HepG2 (cell line): ENCODE measurements at regions not wholly inside any gene's neighbourhood (a gene's known extent, or its start where the extent isn't known, plus 50 kb on each side); places are given as distances from the start of the nearest gene placed in this dataset.

Experiments
- ATAC-seq: fragments of 200-7000 bp; cut with Tn5 transposase; 3 replicates; pipeline ENCODE4 v1.9.1; 2020; ENCODE audit warnings: mild to moderate bottlenecking, moderate library complexity
- BruUV-seq: library from RNA; stranded (reverse); fragments of 400-500 nt; replicated peaks from 2 replicates; lab custom pipeline; 2021; lab: Mats Ljungman, UMichigan
- CTCF ChIA-PET: fragments of 300-600 bp; formaldehyde crosslinking; extraction: SDS; loops from one replicate; lab custom pipeline; 2021; ENCODE audit warnings: low total read pairs, inconsistent platforms, low intra/inter-chr PET ratio; lab: Yijun Ruan, JAX
- POLR2A ChIA-PET: fragments of 350-600 bp; sonication (Branson Sonifier 250); formaldehyde crosslinking; loops from one replicate; lab custom pipeline; 2020; ENCODE audit warnings: antibody characterized with exemption, inconsistent platforms; lab: Yijun Ruan, JAX
- DNase-seq: peaks from one replicate; pipeline ENCODE4 v3.0.0-alpha.2; 2015; ENCODE audit warnings: low spot score
- FAIRE-seq: peaks from 3 replicates; lab custom pipeline; 2011; peaks lifted over from hg19 to GRCh38; lab: Jason Lieb, UNC
- H2AFZ ChIP-seq: one replicate; pipeline ENCODE4 v1.6.1; 2011; ENCODE audit warnings: low read length, inconsistent platforms
- H3K27ac ChIP-seq: fragments of 300-600 bp; 3 replicates; pipeline ENCODE4 v1.8.0; 2011; ENCODE audit warnings: mixed run types, mild to moderate bottlenecking, mixed read lengths, low read length, inconsistent platforms; ENCODE audit not compliant: insufficient read depth; ENCODE audit errors: extremely low read length
- H3K27me3 ChIP-seq, 2 experiments: fragments of 200-600 bp in 1 of 2; 2 replicates in 1 of 2; 3 replicates in 1 of 2; pipeline versions ENCODE4 v1.6.0 to v1.8.0; 2011; ENCODE audit warnings: low read length in 2 of 2, mild to moderate bottlenecking in 2 of 2, moderate library complexity in 2 of 2, inconsistent platforms in 1 of 2; ENCODE audit not compliant: insufficient read depth in 2 of 2, control insufficient read depth in 1 of 2
- H3K36me3 ChIP-seq, 2 experiments: fragments of 200-600 bp in 1 of 2; replicated peaks in 1 of 2; 2 replicates in 1 of 2; 3 replicates in 1 of 2; pipeline versions ENCODE4 v1.5.1 to v1.8.0; 2011; ENCODE audit warnings: low read length in 2 of 2, inconsistent platforms in 1 of 2; ENCODE audit not compliant: insufficient read depth in 2 of 2, control insufficient read depth in 1 of 2
- H3K4me1 ChIP-seq: 2 replicates; pipeline ENCODE4 v1.5.1; 2012; ENCODE audit warnings: low read length, inconsistent platforms; ENCODE audit not compliant: insufficient read depth
- H3K4me2 ChIP-seq: 2 replicates; pipeline ENCODE4 v1.6.0; 2011; ENCODE audit warnings: low read depth, low read length, inconsistent platforms
- H3K4me3 ChIP-seq, 3 experiments: fragments of 200-600 bp in 1 of 3; sonication (generic), shearing (Covaris generic) in 1 of 3; replicated peaks in 1 of 3; 2 replicates each; pipeline ENCODE4 v1.5.1; 2011 to 2016; ENCODE audit warnings: low read length in 3 of 3, inconsistent platforms in 2 of 3, low read depth in 2 of 3, mild to moderate bottlenecking in 2 of 3, control low read depth in 1 of 3, mixed read lengths in 1 of 3; ENCODE audit not compliant: insufficient read depth in 1 of 3
- H3K79me2 ChIP-seq: one replicate; pipeline ENCODE4 v1.6.1; 2011; ENCODE audit warnings: low read length, inconsistent platforms; ENCODE audit not compliant: insufficient read depth
- H3K9ac ChIP-seq: 2 replicates; pipeline ENCODE4 v1.6.0; 2011; ENCODE audit warnings: mild to moderate bottlenecking, low read depth, low read length, inconsistent platforms; ENCODE audit not compliant: insufficient read depth
- H3K9me3 ChIP-seq: 2 replicates; pipeline ENCODE4 v1.5.1; 2012; ENCODE audit warnings: mild to moderate bottlenecking, low read length
- H4K20me1 ChIP-seq: 2 replicates; pipeline ENCODE4 v1.6.0; 2011; ENCODE audit warnings: inconsistent platforms, mild to moderate bottlenecking, low read length, moderate library complexity; ENCODE audit not compliant: insufficient read depth
- AGO2 ChIP-seq: fragments of 200-400 bp; formaldehyde crosslinking; optimal IDR thresholded peaks from 2 replicates; pipeline ENCODE3; 2017; ENCODE audit warnings: mild to moderate bottlenecking, low read depth, low read length, moderate library complexity
- CCDC6 ChIP-seq: sonication (generic); formaldehyde crosslinking; IDR thresholded peaks from 2 replicates; pipeline ENCODE4 v1.8.1; 2022; ENCODE audit warnings: mild to moderate bottlenecking, missing genetic modification reagents, moderate library complexity
- ELF4 ChIP-seq: sonication (generic); formaldehyde crosslinking; IDR thresholded peaks from 2 replicates; pipeline ENCODE4 v1.5.0; 2020; ENCODE audit warnings: missing genetic modification reagents, mild to moderate bottlenecking, moderate library complexity, borderline replicate concordance
- GABPA ChIP-seq, 2 experiments: IDR thresholded peaks; 2 replicates each; pipeline ENCODE4 v1.6.1; 2011 to 2016; ENCODE audit warnings: low read depth in 2 of 2, low read length in 1 of 2, missing biosample characterization in 1 of 2, missing genetic modification characterization in 1 of 2
- HNRNPUL1 ChIP-seq: fragments of 200-400 bp; formaldehyde crosslinking; IDR thresholded peaks from 2 replicates; pipeline ENCODE4 v1.6.1; 2017; ENCODE audit warnings: low read depth, mild to moderate bottlenecking, low read length, moderate library complexity
- MTF1 ChIP-seq: sonication (generic); formaldehyde crosslinking; IDR thresholded peaks from 2 replicates; pipeline ENCODE4 v1.5.0; 2020; ENCODE audit warnings: missing genetic modification reagents
- NAIF1 ChIP-seq: sonication (generic); formaldehyde crosslinking; IDR thresholded peaks from 2 replicates; pipeline ENCODE4 v1.5.0; 2020; ENCODE audit warnings: mild to moderate bottlenecking, missing genetic modification reagents, borderline replicate concordance
- NCOA1 ChIP-seq: sonication (generic); formaldehyde crosslinking; IDR thresholded peaks from 2 replicates; pipeline ENCODE4 v1.9.0; 2021; ENCODE audit warnings: missing genetic modification reagents
- NKX3-1 ChIP-seq: sonication (generic); formaldehyde crosslinking; IDR thresholded peaks from 2 replicates; pipeline ENCODE4 v1.5.0; 2020; ENCODE audit warnings: missing genetic modification reagents
- NR3C1 ChIP-seq: sonication (generic); formaldehyde crosslinking; IDR thresholded peaks from 2 replicates; pipeline ENCODE4 v1.4.0; 2020; ENCODE audit warnings: missing genetic modification reagents
- PCBP2 ChIP-seq: fragments of 200-400 bp; formaldehyde crosslinking; optimal IDR thresholded peaks from 2 replicates; pipeline ENCODE3; 2018; ENCODE audit warnings: low read length, low read depth; ENCODE audit not compliant: poor library complexity, severe bottlenecking
- PLRG1 ChIP-seq: fragments of 450-650 bp; conservative IDR thresholded peaks from 2 replicates; pipeline ENCODE4 v1.6.1; 2016
- POLR2G ChIP-seq: fragments of 200-400 bp; formaldehyde crosslinking; IDR thresholded peaks from 2 replicates; pipeline ENCODE4 v1.6.1; 2018; ENCODE audit warnings: mild to moderate bottlenecking, low read depth, low read length, moderate library complexity
- ZNF143 ChIP-seq: sonication (generic); formaldehyde crosslinking; IDR thresholded peaks from 2 replicates; pipeline ENCODE4 v1.4.0; 2020; ENCODE audit warnings: missing genetic modification reagents
- ZNF350 ChIP-seq: sonication (generic); formaldehyde crosslinking; IDR thresholded peaks from 2 replicates; pipeline ENCODE4 v1.4.0; 2020; ENCODE audit warnings: mild to moderate bottlenecking, low read depth, missing genetic modification reagents, borderline replicate concordance
- ZNF367 ChIP-seq: sonication (generic); formaldehyde crosslinking; IDR thresholded peaks from 2 replicates; pipeline ENCODE4 v1.4.0; 2020; ENCODE audit warnings: missing genetic modification reagents, borderline replicate concordance
- ZNF543 ChIP-seq: sonication (generic); formaldehyde crosslinking; IDR thresholded peaks from 2 replicates; pipeline ENCODE4 v1.4.0; 2020; ENCODE audit warnings: mild to moderate bottlenecking, missing genetic modification reagents
- ZNF605 ChIP-seq: sonication (generic); formaldehyde crosslinking; IDR thresholded peaks from 2 replicates; pipeline ENCODE4 v1.8.0; 2022; ENCODE audit warnings: mild to moderate bottlenecking, missing genetic modification reagents
- ZNF615 ChIP-seq: sonication (generic); formaldehyde crosslinking; IDR thresholded peaks from 2 replicates; pipeline ENCODE4 v1.5.0; 2020; ENCODE audit warnings: mild to moderate bottlenecking, missing genetic modification reagents, borderline replicate concordance
- ZNF720 ChIP-seq: sonication (generic); formaldehyde crosslinking; IDR thresholded peaks from 2 replicates; pipeline ENCODE4 v1.4.0; 2020; ENCODE audit warnings: missing genetic modification reagents
- in situ Hi-C: cut with HindIII; loops from 2 replicates; pipeline ENCODE4 v1.10.0; 2017; ENCODE audit warnings: low pct_unique_long_range_greater_than_20kb; ENCODE audit not compliant: extremely low pct_ligation_motif_present
- intact Hi-C: fragments of 100-400 bp; cut with micrococcal nuclease; formaldehyde crosslinking; loops from one replicate; pipeline ENCODE4 v1.10.0; 2022; ENCODE audit not compliant: unreplicated experiment
- TF ChIP-seq, protein P1 (sequence below): sonication (generic); formaldehyde crosslinking; IDR thresholded peaks from 2 replicates; pipeline ENCODE4 v1.4.0; 2020; ENCODE audit warnings: mild to moderate bottlenecking, low read depth, missing genetic modification reagents

DNA sequence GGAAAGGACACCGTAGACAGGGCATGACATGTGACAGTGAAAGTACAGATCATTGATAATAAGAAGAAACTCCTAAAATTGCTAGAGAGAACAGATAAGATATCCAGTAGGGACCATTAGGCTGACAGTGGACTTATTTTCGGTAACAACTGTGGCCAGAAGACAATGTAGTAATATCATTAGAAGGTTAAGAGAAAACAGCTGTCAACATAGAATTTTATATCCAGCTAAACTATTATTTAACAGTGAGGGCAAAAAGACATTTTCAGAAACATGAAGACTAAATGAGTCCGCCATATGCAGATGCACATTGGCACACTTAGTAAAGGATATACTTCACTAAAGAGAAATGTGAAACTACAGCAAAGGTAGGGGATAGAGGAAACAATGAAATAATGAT is 95.4 kb upstream of the GUCA2B start (continued):
- TF ChIP-seq NCOA1 (CRISPR knock-in tag) (no peak), PLRG1 (no peak), NAIF1 (CRISPR knock-in tag) (no peak), ELF4 (no peak), NKX3-1 (no peak), ZNF543 (CRISPR knock-in tag) (no peak), MTF1 (CRISPR knock-in tag) (no peak)

DNA sequence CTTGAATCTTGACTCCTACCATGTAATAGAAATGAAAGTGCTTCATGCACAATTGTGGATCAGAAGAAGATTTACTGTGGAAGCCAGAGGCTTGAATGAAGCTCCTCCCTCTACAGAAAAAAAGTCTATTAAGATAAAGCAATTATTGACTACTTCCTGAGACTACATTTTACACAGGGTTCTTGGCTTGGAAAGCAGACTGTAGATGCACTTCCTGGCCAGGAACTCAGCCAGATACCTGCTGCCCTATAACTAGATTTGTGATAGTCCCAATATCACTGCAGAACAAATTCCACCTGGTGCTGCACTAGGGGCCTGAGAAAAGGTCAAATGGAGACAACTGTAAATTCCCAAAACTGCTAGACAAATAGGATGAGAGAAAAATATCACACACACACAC is 96.8 kb upstream of the GUCA2B start:
- Histone ChIP-seq H4K20me1 (no peaks in the 10 kb centered on the region), H3K9ac (no peak overlapping the region), H3K36me3 (no peaks in the 10 kb centered on the region)
- no TSS peak for BruUV-seq
- DNase-seq (no peak), FAIRE-seq (no peak), ATAC-seq (no peak)
- CTCF ChIA-PET, result no interaction called here
- in situ Hi-C loops, result no loop called here
- TF ChIP-seq ZNF615 (CRISPR knock-in tag), result no peak
- no peak for TF ChIP-seq ZNF143
- no peak for TF ChIP-seq ZNF350
- no peak for TF ChIP-seq POLR2G
- TF ChIP-seq CCDC6 (CRISPR knock-in tag), result no peak
- TF ChIP-seq HNRNPUL1, result no peak
- TF ChIP-seq ZNF720 (CRISPR knock-in tag), result no peak
- no peak for TF ChIP-seq NR3C1 (CRISPR knock-in tag)
- TF ChIP-seq GABPA (IDR thresholded peaks at IDR 0.05; ENCODE audit: low read depth, low read length), result no peak
- TF ChIP-seq GABPA (CRISPR knock-in tag; IDR thresholded peaks at IDR 0.05; ENCODE audit: low read depth), result no peak
- no peak for TF ChIP-seq PCBP2
- no peak for TF ChIP-seq ZNF605
- TF ChIP-seq AGO2, result no peak
- TF ChIP-seq ZNF367, result no peak
- TF ChIP-seq, protein P1, sequence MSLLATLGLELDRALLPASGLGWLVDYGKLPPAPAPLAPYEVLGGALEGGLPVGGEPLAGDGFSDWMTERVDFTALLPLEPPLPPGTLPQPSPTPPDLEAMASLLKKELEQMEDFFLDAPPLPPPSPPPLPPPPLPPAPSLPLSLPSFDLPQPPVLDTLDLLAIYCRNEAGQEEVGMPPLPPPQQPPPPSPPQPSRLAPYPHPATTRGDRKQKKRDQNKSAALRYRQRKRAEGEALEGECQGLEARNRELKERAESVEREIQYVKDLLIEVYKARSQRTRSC, result no peak
- TF ChIP-seq, all 625 proteins: peak for 0
- intact Hi-C loops, result no loop called here
- Histone ChIP-seq H3K9me3 (peaks cover 11% of the 10 kb centered on the region), H3K4me3 (no peak overlapping the region), H2AFZ (no peak overlapping the region), H3K4me1 (no peaks in the 10 kb centered on the region), H3K4me2 (no peak overlapping the region), H3K79me2 (no peaks in the 10 kb centered on the region), H3K27ac (no peak overlapping the region), H3K27me3 (no peaks in the 10 kb centered on the region)
- POLR2A ChIA-PET, result no interaction called here
